ENCODE measurements at regions not wholly inside any gene's neighbourhood (a gene's known extent, or its start where the extent isn't known, plus 50 kb on each side); places are given as distances from the start of the nearest gene placed in this dataset.

- TF ChIP-seq CTCF (conservative IDR thresholded peaks at IDR 0.05), result no peak
- TF ChIP-seq EZH2 (IDR thresholded peaks at IDR 0.05; ENCODE audit: low read depth), result no peak
Observed at GRCh38 chr4:56155432-56155831, 206.7 kb downstream of the CEP135 start.
